ENCODE measurements at regions not wholly inside any gene's neighbourhood (a gene's known extent, or its start where the extent isn't known, plus 50 kb on each side); places are given as distances from the start of the nearest gene placed in this dataset.
"Not testable (repeated sequence)": the region's sequence is repeated elsewhere in the genome, so short reads cannot be mapped to it uniquely, and the experiment has no call there.

DNA sequence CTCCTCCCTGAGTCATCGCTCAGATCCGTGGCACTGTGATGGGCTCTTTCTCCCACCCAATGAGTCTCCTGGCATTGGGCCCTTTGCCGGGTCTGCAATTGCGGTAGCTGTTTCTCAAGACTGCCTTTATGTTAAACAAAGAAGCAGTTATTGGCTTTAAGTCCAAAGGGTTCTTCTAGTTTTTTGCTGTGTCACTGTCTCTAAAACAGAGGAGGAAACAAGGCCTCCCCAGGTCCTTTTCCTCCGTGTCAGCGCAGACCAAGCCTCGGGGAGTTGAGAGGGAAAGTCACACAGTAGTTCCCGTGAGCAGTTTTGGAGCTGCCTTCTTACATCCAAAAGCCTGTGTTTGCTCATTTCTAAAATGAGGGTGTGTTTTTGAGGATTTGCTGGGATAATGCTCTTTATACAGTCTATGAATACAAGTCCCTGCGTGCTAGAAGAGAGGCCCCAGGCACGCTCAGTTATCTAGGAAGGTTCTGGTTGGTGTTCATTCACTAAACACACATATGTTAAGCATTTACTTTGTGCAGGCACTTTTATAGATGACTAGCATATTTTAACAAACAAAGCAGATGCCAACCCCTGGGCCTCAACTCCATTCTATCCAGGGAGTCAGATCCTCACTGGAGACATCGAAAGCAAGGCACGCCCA is 126.0 kb upstream of the PZP start:
- no peak for DNase-seq

DNA sequence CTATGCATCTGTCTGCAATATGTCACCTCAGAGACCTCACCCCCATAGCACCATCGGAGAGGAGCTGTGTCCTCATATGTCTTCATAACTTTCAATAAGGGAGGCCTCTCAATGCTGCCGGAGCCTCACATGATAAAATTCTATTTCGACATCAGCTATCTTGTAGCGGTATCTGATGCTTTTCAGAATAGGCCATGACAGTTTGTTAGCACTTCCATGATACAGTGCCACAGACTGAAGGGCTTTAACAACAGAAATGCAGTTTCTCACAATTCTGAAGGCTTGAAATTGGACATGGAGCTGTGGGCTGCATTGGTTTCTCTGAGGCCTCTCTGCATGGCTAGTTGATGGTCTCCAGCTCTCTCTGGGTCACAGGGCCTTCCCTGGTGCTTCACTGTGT is 125.0 kb upstream of the PZP start:
- DNase-seq = no peak

GRCh38 chr12:9332564-9332963 is 124.4 kb upstream of the PZP start:
- DNase-seq = no peak

DNA sequence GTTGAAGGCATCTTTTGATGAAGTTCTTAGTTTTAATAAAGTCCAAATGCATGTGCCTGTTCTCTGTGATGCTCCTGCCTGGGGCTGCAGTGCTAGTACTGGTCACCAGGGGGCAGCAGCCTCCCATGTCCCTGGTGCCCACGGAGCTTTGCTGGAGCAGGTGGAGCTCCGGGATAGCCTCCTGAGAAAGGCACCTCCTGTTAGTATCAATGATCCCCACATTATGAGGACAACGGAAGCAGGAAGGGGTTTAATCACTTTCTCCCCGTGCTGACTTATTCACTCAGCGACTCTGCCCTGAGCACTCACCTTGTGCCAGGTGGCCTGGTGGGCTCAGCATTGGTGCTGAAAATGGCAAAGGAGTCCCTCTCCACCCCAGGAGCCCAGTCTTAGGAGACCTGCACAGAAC is 123.0 kb upstream of the PZP start:
- DNase-seq = peak; percentile 73

- no peak for DNase-seq
These were observed 120.8 kb upstream of the PZP start for GRCh38 chr12:9329019-9329418.

- no peak for DNase-seq
These were observed 119.9 kb upstream of the PZP start for GRCh38 chr12:9328065-9328464.

DNA sequence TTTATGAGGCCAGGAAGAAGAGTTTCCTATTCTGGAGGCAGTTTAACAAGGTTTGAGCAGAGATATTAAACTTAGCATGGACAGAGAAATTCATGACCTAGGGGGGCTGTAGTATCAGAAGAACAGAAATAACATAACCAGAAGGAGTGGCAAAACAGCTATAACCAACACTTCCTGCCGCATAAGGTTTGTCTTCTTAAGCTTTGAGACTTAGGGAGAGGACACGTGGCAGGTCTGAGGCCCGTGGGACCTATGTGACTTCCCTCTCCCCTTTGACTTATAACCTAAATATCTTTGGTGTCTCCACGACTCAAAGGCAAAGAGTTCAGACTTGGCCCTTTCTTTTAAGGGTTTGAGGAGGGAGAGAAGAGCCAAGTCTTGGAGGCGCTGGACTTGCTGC is 119.1 kb upstream of the PZP start:
- DNase-seq = no peak

DNA sequence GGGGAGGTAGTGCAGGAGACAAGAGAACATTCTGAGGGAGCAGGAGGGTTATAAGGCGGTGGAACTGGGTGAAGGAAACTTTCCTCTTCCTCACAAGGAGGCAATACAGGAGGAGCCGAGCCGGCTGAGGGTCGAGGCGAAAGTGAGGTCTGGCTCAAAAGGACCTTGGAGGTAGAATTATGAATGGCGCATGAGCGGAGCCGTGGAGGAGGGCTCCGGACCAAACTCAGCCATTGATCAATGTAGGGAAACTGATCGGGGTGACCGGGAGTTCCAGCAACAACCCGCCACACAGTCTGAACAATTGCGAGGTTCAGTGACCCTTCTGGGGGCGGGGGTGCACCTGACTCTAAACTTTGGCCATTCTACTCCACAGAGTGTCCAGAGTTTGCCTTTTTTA is 118.7 kb upstream of the PZP start:
- not testable (repeated sequence) for DNase-seq

- DNase-seq = no peak
These were observed 117.9 kb upstream of the PZP start for GRCh38 chr12:9326085-9326484.

- no peak for DNase-seq
These were observed 117.3 kb upstream of the PZP start for GRCh38 chr12:9325471-9325870.

- no peak for DNase-seq
These were observed 116.6 kb upstream of the PZP start for GRCh38 chr12:9324782-9325181.

- no peak for DNase-seq
These were observed 115.0 kb upstream of the PZP start for GRCh38 chr12:9323144-9323681.

GRCh38 chr12:9319842-9320173 is 111.6 kb upstream of the PZP start:
- no peak for DNase-seq

DNA sequence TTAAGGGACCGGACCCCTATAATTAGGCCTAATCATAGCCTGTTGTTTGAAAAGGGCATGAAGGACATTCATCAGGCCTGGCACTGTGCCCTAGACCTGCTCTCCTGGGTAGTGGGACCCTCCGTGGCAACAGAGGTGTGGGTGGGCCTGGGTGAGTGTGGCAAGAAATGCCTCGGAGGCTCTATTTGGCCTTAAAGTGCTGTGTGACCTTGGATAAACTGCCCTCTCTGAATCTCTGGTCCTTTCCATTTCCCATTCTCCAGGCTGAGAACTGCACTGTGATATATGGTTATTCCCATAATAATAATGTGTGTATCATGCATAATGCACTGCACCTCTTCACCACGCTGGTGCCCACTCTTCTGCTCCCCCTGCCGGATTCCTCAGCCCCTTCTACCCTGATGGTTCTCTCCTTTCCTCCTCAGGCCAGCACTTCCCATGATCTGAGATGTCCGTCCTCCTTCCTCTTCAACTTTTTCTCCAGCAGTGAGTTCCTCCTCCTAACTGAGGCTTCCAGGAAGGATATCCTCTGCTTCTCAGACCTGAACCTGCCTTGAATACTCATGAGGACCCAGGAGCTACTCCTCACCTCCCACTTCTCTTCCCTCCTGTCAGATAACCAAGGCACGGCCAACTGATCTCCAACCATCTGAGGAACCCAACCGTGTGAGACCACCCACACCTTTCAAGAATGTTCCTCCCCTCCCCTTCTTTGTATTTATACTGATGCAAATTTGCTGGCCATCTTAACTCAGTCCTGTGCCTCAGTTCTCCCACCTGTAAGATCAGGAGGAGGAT is 111.0 kb upstream of the PZP start:
- DNase-seq = no peak

GRCh38 chr12:9313479-9313878 is 105.3 kb upstream of the PZP start:
- DNase-seq = not testable (repeated sequence)

DNA sequence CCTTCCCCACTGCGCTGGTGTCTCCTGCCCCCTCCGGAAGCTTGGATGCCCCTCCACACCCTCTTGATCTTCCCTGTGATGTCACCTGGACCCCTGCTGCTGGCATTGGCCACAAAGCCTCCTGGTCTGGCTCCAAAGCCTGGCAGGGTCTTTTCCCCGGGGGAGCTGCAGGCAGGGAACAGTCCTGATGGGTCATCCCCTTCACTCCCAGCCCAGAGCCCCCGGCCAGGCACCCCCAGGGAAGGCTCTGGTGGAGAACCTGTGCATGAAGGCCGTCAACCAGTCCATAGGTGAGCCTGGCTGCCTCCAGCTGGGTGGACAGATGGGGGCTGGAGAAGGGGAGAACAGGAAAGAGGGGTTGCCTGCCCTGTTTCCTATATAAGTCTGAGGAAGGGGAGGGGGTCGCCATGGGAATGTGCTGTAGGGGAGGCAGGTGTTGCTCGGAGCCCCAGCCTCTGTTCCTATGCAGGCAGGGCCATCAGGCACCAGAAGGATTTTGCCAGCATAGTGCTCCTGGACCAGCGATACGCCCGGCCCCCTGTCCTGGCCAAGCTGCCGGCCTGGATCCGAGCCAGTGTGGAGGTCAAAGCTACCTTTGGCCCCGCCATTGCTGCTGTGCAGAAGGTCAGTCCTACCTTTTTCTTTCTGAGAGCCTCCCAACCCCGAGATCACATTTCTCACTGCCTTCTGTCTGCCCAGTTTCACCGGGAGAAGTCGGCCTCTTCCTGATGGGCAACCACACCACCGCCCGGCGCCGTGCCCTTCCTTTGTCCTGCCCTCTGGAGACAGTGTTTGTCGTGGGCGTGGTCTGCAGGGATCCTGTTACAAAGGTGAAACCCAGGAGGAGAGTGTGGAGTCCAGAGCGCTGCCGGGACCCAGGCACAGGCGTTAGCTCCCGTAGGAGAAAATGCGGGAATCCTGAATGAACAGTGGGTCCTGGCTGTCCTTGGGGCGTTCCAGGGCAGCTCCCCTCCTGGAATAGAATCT is 104.5 kb upstream of the PZP start:
- DNase-seq = not testable (repeated sequence)

GRCh38 chr12:9311454-9311853 is 103.3 kb upstream of the PZP start:
- not testable (repeated sequence) for DNase-seq

DNA sequence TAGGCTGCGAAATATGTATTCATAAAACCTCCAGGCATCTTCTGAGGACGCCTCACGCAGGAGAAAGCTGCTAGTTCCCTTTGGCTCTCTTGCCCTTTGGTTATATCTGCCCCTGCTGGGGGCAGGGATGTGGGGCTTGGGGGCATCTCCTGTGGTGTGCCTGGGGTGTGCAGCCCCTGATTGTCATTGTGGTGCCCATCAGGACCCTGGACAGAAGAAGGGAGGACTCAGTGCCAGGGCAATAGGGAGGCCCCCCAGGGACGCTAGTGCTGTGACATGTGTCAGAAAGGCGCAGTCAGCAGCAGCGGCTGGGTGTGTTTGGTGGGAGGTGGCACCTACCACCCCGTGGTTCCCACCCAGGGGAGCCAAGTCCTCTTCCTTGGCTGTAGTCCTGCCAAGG is 102.5 kb upstream of the PZP start:
- not testable (repeated sequence) for DNase-seq

GRCh38 chr12:9309749-9310148 is 101.6 kb upstream of the PZP start:
- DNase-seq = not testable (repeated sequence)

GRCh38 chr12:9308745-9309144 is 100.5 kb upstream of the PZP start:
- DNase-seq = not testable (repeated sequence)

DNA sequence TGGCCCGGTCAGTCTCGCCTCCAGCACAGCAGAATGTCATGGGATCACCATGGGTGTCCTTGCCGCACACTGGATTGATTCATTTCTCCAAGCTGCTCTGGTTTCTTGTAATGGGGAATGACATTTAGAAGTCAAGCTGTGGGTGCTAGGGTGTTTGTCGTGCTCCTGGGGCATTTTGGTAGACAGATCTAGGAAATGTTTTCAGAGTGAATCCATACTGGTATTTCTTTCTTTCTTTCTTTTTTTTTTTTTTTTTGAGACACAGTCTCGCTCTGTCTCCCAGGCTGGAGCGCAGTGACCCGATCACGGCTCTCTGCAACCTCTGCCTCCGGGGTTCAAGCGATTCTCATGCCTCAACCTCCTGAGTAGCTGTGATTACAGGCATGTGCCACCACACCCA is 100.0 kb upstream of the PZP start:
- DNase-seq = not testable (repeated sequence)

GRCh38 chr12:9307255-9307654 is 99.1 kb upstream of the PZP start:
- DNase-seq = not testable (repeated sequence)

- DNase-seq = not testable (repeated sequence)
These were observed 97.8 kb upstream of the PZP start for GRCh38 chr12:9306004-9306403.
